ENCODE measurements at regions not wholly inside any gene's neighbourhood (a gene's known extent, or its start where the extent isn't known, plus 50 kb on each side); places are given as distances from the start of the nearest gene placed in this dataset.

DNA sequence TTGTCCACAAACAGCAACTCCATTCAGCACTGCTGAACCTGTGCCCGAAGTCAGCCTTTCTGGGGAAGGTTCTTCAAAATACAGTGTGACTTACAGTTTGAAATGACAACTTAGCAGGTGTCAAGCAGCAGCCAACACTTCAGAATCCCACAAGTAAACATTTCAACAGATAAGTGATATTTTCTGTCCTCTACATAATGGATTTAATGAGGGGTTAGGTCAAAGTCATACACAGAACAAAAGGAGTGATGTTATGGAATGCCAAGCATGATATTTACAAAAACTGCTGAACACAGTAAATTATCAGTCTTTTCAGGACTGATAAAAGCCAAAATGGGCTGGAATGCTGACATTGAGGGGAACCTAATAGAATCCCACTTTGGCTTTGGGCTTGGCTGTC is 77.6 kb upstream of the JAZF1 start:
- TF ChIP-seq, protein P1, sequence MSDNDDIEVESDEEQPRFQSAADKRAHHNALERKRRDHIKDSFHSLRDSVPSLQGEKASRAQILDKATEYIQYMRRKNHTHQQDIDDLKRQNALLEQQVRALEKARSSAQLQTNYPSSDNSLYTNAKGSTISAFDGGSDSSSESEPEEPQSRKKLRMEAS (IDR thresholded peaks at IDR 0.05): no peak
- TF ChIP-seq EP300 (IDR thresholded peaks at IDR 0.05): no peak
- TF ChIP-seq, protein P2, sequence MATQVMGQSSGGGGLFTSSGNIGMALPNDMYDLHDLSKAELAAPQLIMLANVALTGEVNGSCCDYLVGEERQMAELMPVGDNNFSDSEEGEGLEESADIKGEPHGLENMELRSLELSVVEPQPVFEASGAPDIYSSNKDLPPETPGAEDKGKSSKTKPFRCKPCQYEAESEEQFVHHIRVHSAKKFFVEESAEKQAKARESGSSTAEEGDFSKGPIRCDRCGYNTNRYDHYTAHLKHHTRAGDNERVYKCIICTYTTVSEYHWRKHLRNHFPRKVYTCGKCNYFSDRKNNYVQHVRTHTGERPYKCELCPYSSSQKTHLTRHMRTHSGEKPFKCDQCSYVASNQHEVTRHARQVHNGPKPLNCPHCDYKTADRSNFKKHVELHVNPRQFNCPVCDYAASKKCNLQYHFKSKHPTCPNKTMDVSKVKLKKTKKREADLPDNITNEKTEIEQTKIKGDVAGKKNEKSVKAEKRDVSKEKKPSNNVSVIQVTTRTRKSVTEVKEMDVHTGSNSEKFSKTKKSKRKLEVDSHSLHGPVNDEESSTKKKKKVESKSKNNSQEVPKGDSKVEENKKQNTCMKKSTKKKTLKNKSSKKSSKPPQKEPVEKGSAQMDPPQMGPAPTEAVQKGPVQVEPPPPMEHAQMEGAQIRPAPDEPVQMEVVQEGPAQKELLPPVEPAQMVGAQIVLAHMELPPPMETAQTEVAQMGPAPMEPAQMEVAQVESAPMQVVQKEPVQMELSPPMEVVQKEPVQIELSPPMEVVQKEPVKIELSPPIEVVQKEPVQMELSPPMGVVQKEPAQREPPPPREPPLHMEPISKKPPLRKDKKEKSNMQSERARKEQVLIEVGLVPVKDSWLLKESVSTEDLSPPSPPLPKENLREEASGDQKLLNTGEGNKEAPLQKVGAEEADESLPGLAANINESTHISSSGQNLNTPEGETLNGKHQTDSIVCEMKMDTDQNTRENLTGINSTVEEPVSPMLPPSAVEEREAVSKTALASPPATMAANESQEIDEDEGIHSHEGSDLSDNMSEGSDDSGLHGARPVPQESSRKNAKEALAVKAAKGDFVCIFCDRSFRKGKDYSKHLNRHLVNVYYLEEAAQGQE (IDR thresholded peaks at IDR 0.05): no peak
- no peak for TF ChIP-seq HDAC2 (IDR thresholded peaks at IDR 0.05)
- TF ChIP-seq, protein P3, sequence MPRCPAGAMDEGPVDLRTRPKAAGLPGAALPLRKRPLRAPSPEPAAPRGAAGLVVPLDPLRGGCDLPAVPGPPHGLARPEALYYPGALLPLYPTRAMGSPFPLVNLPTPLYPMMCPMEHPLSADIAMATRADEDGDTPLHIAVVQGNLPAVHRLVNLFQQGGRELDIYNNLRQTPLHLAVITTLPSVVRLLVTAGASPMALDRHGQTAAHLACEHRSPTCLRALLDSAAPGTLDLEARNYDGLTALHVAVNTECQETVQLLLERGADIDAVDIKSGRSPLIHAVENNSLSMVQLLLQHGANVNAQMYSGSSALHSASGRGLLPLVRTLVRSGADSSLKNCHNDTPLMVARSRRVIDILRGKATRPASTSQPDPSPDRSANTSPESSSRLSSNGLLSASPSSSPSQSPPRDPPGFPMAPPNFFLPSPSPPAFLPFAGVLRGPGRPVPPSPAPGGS (IDR thresholded peaks at IDR 0.05): no peak
- no peak for TF ChIP-seq SMC3 (IDR thresholded peaks at IDR 0.05)
- TF ChIP-seq, protein P4, sequence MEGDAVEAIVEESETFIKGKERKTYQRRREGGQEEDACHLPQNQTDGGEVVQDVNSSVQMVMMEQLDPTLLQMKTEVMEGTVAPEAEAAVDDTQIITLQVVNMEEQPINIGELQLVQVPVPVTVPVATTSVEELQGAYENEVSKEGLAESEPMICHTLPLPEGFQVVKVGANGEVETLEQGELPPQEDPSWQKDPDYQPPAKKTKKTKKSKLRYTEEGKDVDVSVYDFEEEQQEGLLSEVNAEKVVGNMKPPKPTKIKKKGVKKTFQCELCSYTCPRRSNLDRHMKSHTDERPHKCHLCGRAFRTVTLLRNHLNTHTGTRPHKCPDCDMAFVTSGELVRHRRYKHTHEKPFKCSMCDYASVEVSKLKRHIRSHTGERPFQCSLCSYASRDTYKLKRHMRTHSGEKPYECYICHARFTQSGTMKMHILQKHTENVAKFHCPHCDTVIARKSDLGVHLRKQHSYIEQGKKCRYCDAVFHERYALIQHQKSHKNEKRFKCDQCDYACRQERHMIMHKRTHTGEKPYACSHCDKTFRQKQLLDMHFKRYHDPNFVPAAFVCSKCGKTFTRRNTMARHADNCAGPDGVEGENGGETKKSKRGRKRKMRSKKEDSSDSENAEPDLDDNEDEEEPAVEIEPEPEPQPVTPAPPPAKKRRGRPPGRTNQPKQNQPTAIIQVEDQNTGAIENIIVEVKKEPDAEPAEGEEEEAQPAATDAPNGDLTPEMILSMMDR (IDR thresholded peaks at IDR 0.05): no peak
- TF ChIP-seq HOXA7 (CRISPR knock-in tag; IDR thresholded peaks at IDR 0.05): no peak
- TF ChIP-seq POLR2A (IDR thresholded peaks at IDR 0.05; ENCODE audit: low read length): no peak
- TF ChIP-seq MYC (IDR thresholded peaks at IDR 0.05; ENCODE audit: borderline replicate concordance, low read length): no peak
- TF ChIP-seq RNF2 (IDR thresholded peaks at IDR 0.05; ENCODE audit: borderline replicate concordance, low read depth): no peak
- no peak for TF ChIP-seq RAD21 (conservative IDR thresholded peaks at IDR 0.05 in 1 of 2, IDR thresholded peaks at IDR 0.05 in 1 of 2)

Data from A549 (cell line).